MM.1S (cell line): ENCODE measurements at regions not wholly inside any gene's neighbourhood (a gene's known extent, or its start where the extent isn't known, plus 50 kb on each side); places are given as distances from the start of the nearest gene placed in this dataset.

Experiments
- DNase-seq: peaks from one replicate; pipeline ENCODE4 v3.0.0-alpha.2; 2015
- H2AFZ ChIP-seq: fragments of 300-600 bp; sonication (generic); 2 replicates; pipeline ENCODE4 v1.6.0; 2016; ENCODE audit warnings: antibody characterized with exemption, low read length
- H3F3A ChIP-seq: fragments of 300-600 bp; sonication (generic); 2 replicates; pipeline ENCODE4 v1.6.1; 2016; ENCODE audit warnings: mild to moderate bottlenecking, antibody characterized with exemption, low read length, moderate library complexity, mixed read lengths; ENCODE audit not compliant: insufficient read depth
- H3K27ac ChIP-seq: fragments of 300-600 bp; sonication (generic); 2 replicates; pipeline ENCODE4 v1.5.1; 2016; ENCODE audit warnings: mild to moderate bottlenecking, low read length
- H3K27me3 ChIP-seq: fragments of 300-600 bp; sonication (generic); replicated peaks from 2 replicates; pipeline ENCODE4 v1.6.0; 2016; ENCODE audit warnings: low read length; ENCODE audit not compliant: insufficient read depth
- H3K36me3 ChIP-seq: fragments of 300-600 bp; sonication (generic); replicated peaks from 2 replicates; pipeline ENCODE4 v1.6.1; 2016; ENCODE audit warnings: mild to moderate bottlenecking, low read length, mixed read lengths; ENCODE audit not compliant: insufficient read depth
- H3K4me1 ChIP-seq: fragments of 300-600 bp; sonication (generic); 2 replicates; pipeline ENCODE4 v1.6.1; 2016; ENCODE audit warnings: low read length, mixed read lengths
- H3K4me2 ChIP-seq: fragments of 300-600 bp; sonication (generic); 2 replicates; pipeline ENCODE4 v1.6.0; 2016; ENCODE audit warnings: low read depth, low read length
- H3K4me3 ChIP-seq: fragments of 300-600 bp; sonication (generic); 2 replicates; pipeline ENCODE4 v1.5.1; 2016; ENCODE audit warnings: low read length, mixed read lengths
- H3K79me2 ChIP-seq: fragments of 300-600 bp; sonication (generic); 2 replicates; pipeline ENCODE4 v1.6.1; 2016; ENCODE audit warnings: mixed run types, low read length, mixed read lengths
- H3K9ac ChIP-seq: fragments of 300-600 bp; sonication (generic); 2 replicates; pipeline ENCODE4 v1.6.1; 2016; ENCODE audit warnings: low read length, mixed read lengths
- H3K9me2 ChIP-seq: fragments of 300-600 bp; sonication (generic); replicated peaks from 2 replicates; pipeline ENCODE4 v1.6.1; 2016; ENCODE audit warnings: mild to moderate bottlenecking, low read length, mixed read lengths; ENCODE audit not compliant: insufficient read depth
- H3K9me3 ChIP-seq: fragments of 300-600 bp; sonication (generic); replicated peaks from 2 replicates; pipeline ENCODE4 v1.6.1; 2016; ENCODE audit warnings: mild to moderate bottlenecking, low read length, mixed read lengths; ENCODE audit not compliant: insufficient read depth
- H4K20me1 ChIP-seq: fragments of 300-600 bp; sonication (generic); 2 replicates; pipeline ENCODE4 v1.6.1; 2016; ENCODE audit warnings: mild to moderate bottlenecking, low read length, moderate library complexity, mixed read lengths; ENCODE audit not compliant: insufficient read depth
- EZH2 ChIP-seq: fragments of 300-600 bp; sonication (generic); optimal IDR thresholded peaks from 2 replicates; pipeline ENCODE3; 2017; ENCODE audit warnings: low read depth, mild to moderate bottlenecking, antibody characterized with exemption, low read length, mixed read lengths
- EZH2phosphoT487 ChIP-seq: fragments of 300-600 bp; sonication (generic); IDR thresholded peaks from 2 replicates; pipeline ENCODE4 v1.6.1; 2018; ENCODE audit warnings: antibody characterized with exemption, low read length
- TF ChIP-seq, protein P1 (sequence below): fragments of 300-600 bp; sonication (generic); IDR thresholded peaks from 2 replicates; pipeline ENCODE4 v1.5.1; 2016; ENCODE audit warnings: antibody characterized with exemption, low read length, mixed read lengths

DNA sequence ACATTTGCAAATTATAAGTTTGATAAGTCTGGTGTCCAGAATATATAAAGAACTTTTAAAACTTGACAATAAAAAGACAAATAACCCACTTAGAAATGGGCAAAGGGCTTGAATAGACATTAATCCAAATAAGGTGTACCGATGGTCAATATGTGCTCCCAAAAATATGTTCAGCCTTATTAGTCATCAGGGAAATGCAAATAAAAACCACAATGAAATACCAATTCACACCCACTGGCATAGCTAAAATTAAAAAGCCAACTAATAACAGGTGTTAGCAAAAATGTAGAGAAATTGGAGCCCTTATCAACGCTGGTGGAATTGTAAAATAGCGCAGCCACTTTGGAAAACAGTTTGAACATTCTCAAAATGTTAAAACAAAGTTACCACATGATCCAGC, 79.0 kb upstream of the SCG2 start:
- no peak for DNase-seq
- no peaks in the 10 kb centered on the region for H3K27me3 ChIP-seq
- H3K79me2 ChIP-seq: no peaks in the 10 kb centered on the region
- no peak overlapping the region for H3K27ac ChIP-seq
- H3K9ac ChIP-seq: no peak overlapping the region
- TF ChIP-seq EZH2: no peak
- TF ChIP-seq, protein P1, sequence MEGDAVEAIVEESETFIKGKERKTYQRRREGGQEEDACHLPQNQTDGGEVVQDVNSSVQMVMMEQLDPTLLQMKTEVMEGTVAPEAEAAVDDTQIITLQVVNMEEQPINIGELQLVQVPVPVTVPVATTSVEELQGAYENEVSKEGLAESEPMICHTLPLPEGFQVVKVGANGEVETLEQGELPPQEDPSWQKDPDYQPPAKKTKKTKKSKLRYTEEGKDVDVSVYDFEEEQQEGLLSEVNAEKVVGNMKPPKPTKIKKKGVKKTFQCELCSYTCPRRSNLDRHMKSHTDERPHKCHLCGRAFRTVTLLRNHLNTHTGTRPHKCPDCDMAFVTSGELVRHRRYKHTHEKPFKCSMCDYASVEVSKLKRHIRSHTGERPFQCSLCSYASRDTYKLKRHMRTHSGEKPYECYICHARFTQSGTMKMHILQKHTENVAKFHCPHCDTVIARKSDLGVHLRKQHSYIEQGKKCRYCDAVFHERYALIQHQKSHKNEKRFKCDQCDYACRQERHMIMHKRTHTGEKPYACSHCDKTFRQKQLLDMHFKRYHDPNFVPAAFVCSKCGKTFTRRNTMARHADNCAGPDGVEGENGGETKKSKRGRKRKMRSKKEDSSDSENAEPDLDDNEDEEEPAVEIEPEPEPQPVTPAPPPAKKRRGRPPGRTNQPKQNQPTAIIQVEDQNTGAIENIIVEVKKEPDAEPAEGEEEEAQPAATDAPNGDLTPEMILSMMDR: no peak
- no peak for TF ChIP-seq EZH2phosphoT487
- H3F3A ChIP-seq: no peaks in the 10 kb centered on the region
- H4K20me1 ChIP-seq: no peaks in the 10 kb centered on the region
- no peaks in the 10 kb centered on the region for H3K9me2 ChIP-seq
- H2AFZ ChIP-seq: no peak overlapping the region
- H3K9me3 ChIP-seq: no peaks in the 10 kb centered on the region
- no peaks in the 10 kb centered on the region for H3K36me3 ChIP-seq
- H3K4me2 ChIP-seq: no peak overlapping the region
- peaks cover 8% of the 10 kb centered on the region for H3K4me1 ChIP-seq
- H3K4me3 ChIP-seq: no peak overlapping the region

DNA sequence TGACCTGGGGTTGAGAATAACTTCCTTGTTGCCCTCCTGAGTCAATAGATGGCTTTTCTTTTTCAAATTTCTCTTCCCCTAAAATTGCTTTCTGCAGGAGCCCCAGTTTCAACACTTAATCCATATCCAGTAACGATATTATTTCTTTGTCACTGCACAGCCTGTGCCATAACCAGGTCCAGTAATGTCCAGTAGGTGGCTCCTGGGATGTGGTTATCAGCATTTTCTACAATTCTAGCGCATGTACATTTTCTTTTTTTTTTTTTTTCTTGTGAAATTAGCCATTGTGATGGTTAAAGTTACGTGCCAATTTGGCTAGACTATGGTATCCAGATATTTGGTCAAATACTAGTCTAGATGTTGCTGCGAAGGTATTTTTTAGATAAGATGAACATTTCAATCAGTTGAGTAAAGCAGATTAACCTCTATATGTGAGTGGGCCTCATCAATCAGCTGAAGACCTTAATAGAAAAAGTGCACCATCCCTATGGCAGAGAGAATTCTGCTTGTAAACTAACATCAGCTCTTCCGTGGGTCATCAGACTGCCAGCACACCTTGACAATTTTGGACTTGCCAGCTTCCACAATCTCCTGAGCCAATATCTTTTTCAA, 72.9 kb upstream of the SCG2 start:
- Histone ChIP-seq H3K27me3 (no peaks in the 10 kb centered on the region), H3K79me2 (no peaks in the 10 kb centered on the region), H3K36me3 (no peaks in the 10 kb centered on the region), H3K4me2 (no peak overlapping the region), H3K9ac (no peak overlapping the region), H3K4me3 (no peak overlapping the region), H3K27ac (no peak overlapping the region), H3K4me1 (no peaks in the 10 kb centered on the region), H4K20me1 (no peaks in the 10 kb centered on the region), H3F3A (no peaks in the 10 kb centered on the region), H3K9me2 (no peaks in the 10 kb centered on the region), H2AFZ (no peak overlapping the region), H3K9me3 (no peaks in the 10 kb centered on the region)
- TF ChIP-seq EZH2phosphoT487 (no peak), EZH2 (no peak)
- TF ChIP-seq, protein P1: peak; percentile 30
- DNase-seq: no peak

DNA sequence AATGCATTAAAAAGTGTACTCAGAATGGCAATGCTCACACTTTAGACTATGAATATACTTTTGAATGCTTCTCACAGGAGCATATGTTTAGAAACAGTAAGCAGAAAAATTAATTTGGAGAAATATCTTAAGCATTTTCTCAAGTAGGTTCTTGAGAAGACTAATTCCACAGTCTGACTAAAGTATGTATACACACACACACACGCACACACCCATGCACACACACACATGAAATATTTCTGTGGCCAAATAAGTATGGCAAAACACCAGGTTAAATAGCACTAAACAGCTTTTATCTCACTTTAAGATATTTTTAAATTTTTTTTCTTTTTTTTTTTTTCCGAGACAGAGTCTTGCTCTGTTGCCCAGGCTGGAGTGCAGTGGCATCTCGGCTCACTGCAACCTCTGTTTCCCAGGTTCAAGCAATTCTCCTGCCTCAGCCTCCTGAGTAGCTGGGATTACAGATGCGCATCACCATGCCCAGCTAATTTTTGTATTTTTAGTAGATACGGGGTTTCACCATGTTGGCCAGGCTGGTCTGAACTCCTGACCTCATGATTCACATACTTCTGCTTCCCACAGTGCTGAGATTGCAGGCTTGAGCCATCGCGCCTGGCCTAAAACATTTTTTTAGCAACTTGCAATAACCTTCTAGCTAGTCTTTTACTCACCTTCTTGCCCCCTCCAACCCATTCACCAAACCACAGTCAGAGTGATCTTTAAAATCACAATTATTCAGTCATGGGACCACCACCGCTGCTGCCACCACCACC, 67.5 kb upstream of the SCG2 start:
- TF ChIP-seq EZH2 (no peak), EZH2phosphoT487 (no peak)
- TF ChIP-seq, protein P1: no peak
- no peaks in the 10 kb centered on the region for H3K27me3 ChIP-seq
- no peaks in the 10 kb centered on the region for H3K36me3 ChIP-seq
- no peaks in the 10 kb centered on the region for H3K79me2 ChIP-seq
- H3K9me3 ChIP-seq: no peaks in the 10 kb centered on the region
- no peak for DNase-seq
- H3K27ac ChIP-seq: no peak overlapping the region
- H2AFZ ChIP-seq: no peak overlapping the region
- no peaks in the 10 kb centered on the region for H3K9me2 ChIP-seq
- H4K20me1 ChIP-seq: no peaks in the 10 kb centered on the region
- no peak overlapping the region for H3K4me3 ChIP-seq
- no peak overlapping the region for H3K4me2 ChIP-seq
- no peak overlapping the region for H3K9ac ChIP-seq
- H3K4me1 ChIP-seq: no peaks in the 10 kb centered on the region
- no peaks in the 10 kb centered on the region for H3F3A ChIP-seq
